K562 (cell line): ENCODE measurements at regions not wholly inside any gene's neighbourhood (a gene's known extent, or its start where the extent isn't known, plus 50 kb on each side); places are given as distances from the start of the nearest gene placed in this dataset.

Experiments
- CHCHD3 ChIP-seq: fragments of 250-450 bp; sonication (Bioruptor Pico); IDR thresholded peaks from 2 replicates; pipeline ENCODE4 v2.1.2; 2022; ENCODE audit warnings: mild to moderate bottlenecking
- CSDE1 ChIP-seq, 2 experiments: fragments of 450-650 bp; IDR thresholded peaks; 2 replicates each; pipeline ENCODE4 v1.6.1; 2016; ENCODE audit warnings: mild to moderate bottlenecking in 1 of 2
- CTBP1 ChIP-seq: fragments of 450-650 bp; IDR thresholded peaks from 2 replicates; pipeline ENCODE4 v1.6.1; 2016; ENCODE audit warnings: borderline replicate concordance
- FOSL1 ChIP-seq: fragments of 200-800 bp; sonication (Bioruptor generic); conservative IDR thresholded peaks from 2 replicates; pipeline ENCODE4 v1.6.1; 2016; ENCODE audit warnings: missing genetic modification characterization, missing compliant biosample characterization
- HEY1 ChIP-seq: fragments of 250-450 bp; sonication (Bioruptor Pico); IDR thresholded peaks from 2 replicates; pipeline ENCODE4 v1.5.0; 2020; ENCODE audit warnings: mild to moderate bottlenecking, moderate library complexity, borderline replicate concordance
- HINFP ChIP-seq: fragments of 450-650 bp; conservative IDR thresholded peaks from 2 replicates; pipeline ENCODE4 v1.6.1; 2016; ENCODE audit warnings: missing genetic modification characterization, low read depth, mild to moderate bottlenecking, control low read depth, missing compliant biosample characterization
- HMG20A ChIP-seq: fragments of 450-650 bp; formaldehyde crosslinking; conservative IDR thresholded peaks from 2 replicates; pipeline ENCODE4 v1.4.0; 2020; ENCODE audit warnings: mild to moderate bottlenecking, mixed read lengths
- MAFG ChIP-seq: fragments of 450-650 bp; conservative IDR thresholded peaks from 2 replicates; pipeline ENCODE4 v1.6.1; 2016; ENCODE audit warnings: missing genetic modification characterization, missing compliant biosample characterization
- MAFK ChIP-seq: IDR thresholded peaks from 2 replicates; pipeline ENCODE4 v1.6.1; 2011; ENCODE audit warnings: low read length, improper control_type of control experiment
- MTA2 ChIP-seq: fragments of 450-650 bp; IDR thresholded peaks from 2 replicates; pipeline ENCODE4 v1.6.1; 2016; ENCODE audit warnings: low read depth
- NELFE ChIP-seq: IDR thresholded peaks from 2 replicates; pipeline ENCODE4 v1.6.1; 2011; ENCODE audit warnings: mild to moderate bottlenecking; ENCODE audit not compliant: insufficient read depth, insufficient read length
- PKNOX1 ChIP-seq: fragments of 450-650 bp; IDR thresholded peaks from 2 replicates; pipeline ENCODE4 v1.6.1; 2016
- TCF7 ChIP-seq: sonication (generic); IDR thresholded peaks from 2 replicates; pipeline ENCODE4 v1.6.1; 2016; ENCODE audit warnings: antibody characterized with exemption, borderline replicate concordance
- TFE3 ChIP-seq: fragments of 450-650 bp; formaldehyde crosslinking; IDR thresholded peaks from 2 replicates; pipeline ENCODE4 v1.4.0; 2020; ENCODE audit warnings: mild to moderate bottlenecking, mixed read lengths
- TSHZ1 ChIP-seq: fragments of 250-450 bp; sonication (Bioruptor Pico); IDR thresholded peaks from 2 replicates; pipeline ENCODE4 v1.4.0; 2020; ENCODE audit warnings: mild to moderate bottlenecking, moderate library complexity
- ZBTB17 ChIP-seq: fragments of 450-650 bp; formaldehyde crosslinking; IDR thresholded peaks from 2 replicates; pipeline ENCODE4 v1.4.0; 2020; ENCODE audit warnings: mild to moderate bottlenecking
- ZNF717 ChIP-seq: fragments of 250-450 bp; sonication (Bioruptor Pico); IDR thresholded peaks from 2 replicates; pipeline ENCODE4 v1.5.0; 2021
- TF ChIP-seq, protein P1 (sequence below): fragments of 150-350 bp; IDR thresholded peaks from 2 replicates; pipeline ENCODE4 v1.6.1; 2014; ENCODE audit warnings: low read depth, mild to moderate bottlenecking, low read length, borderline replicate concordance

- no peak for TF ChIP-seq ZBTB17 (CRISPR knock-in tag)
- no peak for TF ChIP-seq NELFE
- TF ChIP-seq, protein P1, sequence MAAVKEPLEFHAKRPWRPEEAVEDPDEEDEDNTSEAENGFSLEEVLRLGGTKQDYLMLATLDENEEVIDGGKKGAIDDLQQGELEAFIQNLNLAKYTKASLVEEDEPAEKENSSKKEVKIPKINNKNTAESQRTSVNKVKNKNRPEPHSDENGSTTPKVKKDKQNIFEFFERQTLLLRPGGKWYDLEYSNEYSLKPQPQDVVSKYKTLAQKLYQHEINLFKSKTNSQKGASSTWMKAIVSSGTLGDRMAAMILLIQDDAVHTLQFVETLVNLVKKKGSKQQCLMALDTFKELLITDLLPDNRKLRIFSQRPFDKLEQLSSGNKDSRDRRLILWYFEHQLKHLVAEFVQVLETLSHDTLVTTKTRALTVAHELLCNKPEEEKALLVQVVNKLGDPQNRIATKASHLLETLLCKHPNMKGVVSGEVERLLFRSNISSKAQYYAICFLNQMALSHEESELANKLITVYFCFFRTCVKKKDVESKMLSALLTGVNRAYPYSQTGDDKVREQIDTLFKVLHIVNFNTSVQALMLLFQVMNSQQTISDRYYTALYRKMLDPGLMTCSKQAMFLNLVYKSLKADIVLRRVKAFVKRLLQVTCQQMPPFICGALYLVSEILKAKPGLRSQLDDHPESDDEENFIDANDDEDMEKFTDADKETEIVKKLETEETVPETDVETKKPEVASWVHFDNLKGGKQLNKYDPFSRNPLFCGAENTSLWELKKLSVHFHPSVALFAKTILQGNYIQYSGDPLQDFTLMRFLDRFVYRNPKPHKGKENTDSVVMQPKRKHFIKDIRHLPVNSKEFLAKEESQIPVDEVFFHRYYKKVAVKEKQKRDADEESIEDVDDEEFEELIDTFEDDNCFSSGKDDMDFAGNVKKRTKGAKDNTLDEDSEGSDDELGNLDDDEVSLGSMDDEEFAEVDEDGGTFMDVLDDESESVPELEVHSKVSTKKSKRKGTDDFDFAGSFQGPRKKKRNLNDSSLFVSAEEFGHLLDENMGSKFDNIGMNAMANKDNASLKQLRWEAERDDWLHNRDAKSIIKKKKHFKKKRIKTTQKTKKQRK = no peak
- TF ChIP-seq MAFG (tag) = peak; percentile 99
- no peak for TF ChIP-seq HINFP (tag)
- TF ChIP-seq TSHZ1 (CRISPR knock-in tag) = no peak
- TF ChIP-seq TFE3 (CRISPR knock-in tag) = no peak
- peak; percentile 78 for TF ChIP-seq PKNOX1
- peak; percentile 59; the same call in 1 of the 2 replicates for TF ChIP-seq TCF7
- no peak for TF ChIP-seq HEY1 (CRISPR knock-in tag)
- TF ChIP-seq CTBP1 = no peak
- no peak for TF ChIP-seq CSDE1 (IDR thresholded peaks at IDR 0.05)
- no peak for TF ChIP-seq MTA2
- no peak for TF ChIP-seq CHCHD3 (CRISPR knock-in tag)
- TF ChIP-seq ZNF717 (CRISPR knock-in tag) = no peak
- TF ChIP-seq FOSL1 (tag) = peak; percentile 47; the same call in 1 of the 2 replicates
- no peak for TF ChIP-seq HMG20A
- peak; percentile 98 for TF ChIP-seq MAFK
- TF ChIP-seq, all 486 proteins: peak for 24
These were observed 71.3 kb upstream of the MED14 start (continued) for GRCh38 chrX:40806513-40807220.
